ENCODE measurements at regions not wholly inside any gene's neighbourhood (a gene's known extent, or its start where the extent isn't known, plus 50 kb on each side); places are given as distances from the start of the nearest gene placed in this dataset.

GRCh38 chr1:100622506-100622905, 84.6 kb downstream of the GPR88 start:
- Histone ChIP-seq H2BK20ac (ENCODE audit: low read depth, low read length) (peak overlapping the region; percentile 94), H4K20me1 (ENCODE audit: insufficient read depth, low read length) (no peaks in the 10 kb centered on the region), H4K91ac (ENCODE audit: insufficient read depth, low read depth, low read length) (peak overlapping the region; percentile 87), H3K4me2 (ENCODE audit: low read depth, low read length) (no peak overlapping the region), H3K56ac (ENCODE audit: extremely low read depth, insufficient read depth, low read length) (peak overlapping the region; percentile 86), H3K4me3 (ENCODE audit: insufficient read depth, low read depth, low read length) (no peak overlapping the region), H3K4ac (ENCODE audit: low read depth, low read length) (peak overlapping the region; percentile 82), H4K8ac (ENCODE audit: low read depth in 2 of 2, low read length in 2 of 2) (peak overlapping the region; percentile 42 to 82), H3K14ac (replicated peaks; ENCODE audit: low read depth, low read length) (peak overlapping the region; percentile 39), H2AK9ac (replicated peaks; ENCODE audit: low read depth, low read length, poor library complexity) (no peak overlapping the region), H3K79me1 (ENCODE audit: low read depth in 1 of 2, low read length in 2 of 2) (no peaks in the 10 kb centered on the region), H3K23ac (ENCODE audit: low read depth, low read length) (peak overlapping the region; percentile 71), H2BK5ac (ENCODE audit: low read depth, low read length, poor library complexity, severe bottlenecking) (peak overlapping the region; percentile 97), H2AK5ac (ENCODE audit: low read depth, low read length) (peak overlapping the region; percentile 58; the same call in 1 of the 2 replicates), H3K36me3 (ENCODE audit: control insufficient read depth, insufficient read depth, low read length) (no peaks in the 10 kb centered on the region), H2BK15ac (ENCODE audit: low read depth, low read length) (peak overlapping the region; percentile 47), H3K4me1 (ENCODE audit: control insufficient read depth, insufficient read depth, low read length) (peaks cover 24% of the 10 kb centered on the region), H3K27ac (ENCODE audit: insufficient read depth, low read length) (peak overlapping the region; percentile 93), H3K18ac (ENCODE audit: low read depth, low read length) (peak overlapping the region; percentile 90), H3K27me3 (ENCODE audit: control insufficient read depth, insufficient read depth, low read length) (no peaks in the 10 kb centered on the region), H3K9ac (ENCODE audit: low read depth, low read length) (peak overlapping the region; percentile 35; the same call in 1 of the 2 replicates), H2BK120ac (ENCODE audit: low read depth, low read length) (peak overlapping the region; percentile 89), H2AFZ (replicated peaks; ENCODE audit: low read length, poor library complexity) (no peak overlapping the region), H4K5ac (ENCODE audit: low read depth, low read length) (peak overlapping the region; percentile 95), H3K9me3 (ENCODE audit: control insufficient read depth, insufficient read depth, low read length) (no peaks in the 10 kb centered on the region), H3K9me1 (ENCODE audit: insufficient read depth, low read length) (peaks cover 17% of the 10 kb centered on the region; the same call in 1 of the 2 replicates)
- ChIA-PET POLR2A (ENCODE audit: unreplicated experiment) (interaction anchor here (0.5 to 1.2 kb wide), 2 partner anchors 11 to 12 kb away, joined by 3 to 6 read pairs; no protein-coding TSS in a partner anchor), CTCF (interaction anchor here (0.6 to 1.3 kb wide), 4 partner anchors 163 to 275 kb away, joined by 3 to 5 read pairs (median 4); no protein-coding TSS in a partner anchor)
- intact Hi-C loops (cut with micrococcal nuclease) (loop anchor here (2.0 to 10.0 kb wide), 4 partner anchors 48 to 245 kb away; no protein-coding TSS in a partner anchor), dilution Hi-C loops (cut with HindIII; ENCODE audit: low sequenced_read_pairs, unreplicated experiment) (no loop called here), in situ Hi-C loops (cut with MboI; ENCODE audit: low sequenced_read_pairs) (no loop called here)
- no CpG with 5 or more reads among the region's 1 CpG for WGBS, 2 experiments (ENCODE audit: extremely low coverage in 2 of 2, insufficient read length in 1 of 2)
- TF ChIP-seq SMC3 (IDR thresholded peaks at IDR 0.05; ENCODE audit: low read depth, low read length), result no peak
- no peak for TF ChIP-seq CEBPB (IDR thresholded peaks at IDR 0.05; ENCODE audit: low read depth, low read length)
- TF ChIP-seq MXI1 (IDR thresholded peaks at IDR 0.05; ENCODE audit: borderline replicate concordance, low read depth, low read length), result no peak
- no peak for TF ChIP-seq BHLHE40 (IDR thresholded peaks at IDR 0.05; ENCODE audit: low read depth, low read length)
- no peak for TF ChIP-seq RFX5 (IDR thresholded peaks at IDR 0.05; ENCODE audit: low read depth, low read length)
- TF ChIP-seq CTCF (conservative IDR thresholded peaks at IDR 0.05; ENCODE audit: low read depth, low read length), result no peak
- TF ChIP-seq ELK1 (IDR thresholded peaks at IDR 0.05; ENCODE audit: borderline replicate concordance, low read depth, low read length), result no peak
- no peak for TF ChIP-seq NFE2L2 (IDR thresholded peaks at IDR 0.05; ENCODE audit: low read depth, low read length)
- TF ChIP-seq MAZ (IDR thresholded peaks at IDR 0.05; ENCODE audit: borderline replicate concordance, low read depth, low read length), result no peak
- TF ChIP-seq RAD21 (IDR thresholded peaks at IDR 0.05; ENCODE audit: low read length), result no peak
- no peak for TF ChIP-seq MAFK (IDR thresholded peaks at IDR 0.05; ENCODE audit: low read depth, low read length)
- no peak for TF ChIP-seq USF2 (IDR thresholded peaks at IDR 0.05; ENCODE audit: low read depth, low read length)
- no peak for TF ChIP-seq FOS (IDR thresholded peaks at IDR 0.05; ENCODE audit: low read depth, low read length)
- no peak for TF ChIP-seq CHD1 (IDR thresholded peaks at IDR 0.05; ENCODE audit: low read depth, low read length)
- TF ChIP-seq RCOR1 (IDR thresholded peaks at IDR 0.05; ENCODE audit: insufficient replicate concordance, low read length), result no peak
- no peak for TF ChIP-seq POLR2A (IDR thresholded peaks at IDR 0.05; ENCODE audit: low read depth, low read length)
- peak; percentile 2; the same call in 1 of the 2 replicates for ATAC-seq (ENCODE audit: low read depth)
- BruUV-seq (replicated peaks), result no TSS peak
- DNase-seq, result no peak
